Vagina (tissue), 2 donors: ENCODE measurements at regions not wholly inside any gene's neighbourhood (a gene's known extent, or its start where the extent isn't known, plus 50 kb on each side); places are given as distances from the start of the nearest gene placed in this dataset.

Source experiments
- CTCF ChIP-seq, 3 experiments: fragments of 450-650 bp in 2 of 3; fragments of 200-600 bp in 1 of 3; sonication (generic) in 1 of 3; IDR thresholded peaks; one replicate each; pipeline ENCODE4 v1.5.1; 2017 to 2019; ENCODE audit warnings: antibody characterized with exemption in 3 of 3, mild to moderate bottlenecking in 2 of 3, moderate library complexity in 2 of 3
- POLR2A ChIP-seq, 2 donors: fragments of 450-650 bp; IDR thresholded peaks; one replicate each; pipeline ENCODE4 v1.6.1; 2017; ENCODE audit warnings: antibody characterized with exemption in 2 of 2, mild to moderate bottlenecking in 2 of 2, moderate library complexity in 2 of 2
- POLR2AphosphoS5 ChIP-seq, 2 donors: sonication (generic); formaldehyde crosslinking; IDR thresholded peaks; one replicate each; pipeline ENCODE4 v1.9.0; 2017; ENCODE audit warnings: antibody characterized with exemption in 2 of 2, mild to moderate bottlenecking in 2 of 2, low read depth in 1 of 2; ENCODE audit not compliant: insufficient read depth in 1 of 2

DNA sequence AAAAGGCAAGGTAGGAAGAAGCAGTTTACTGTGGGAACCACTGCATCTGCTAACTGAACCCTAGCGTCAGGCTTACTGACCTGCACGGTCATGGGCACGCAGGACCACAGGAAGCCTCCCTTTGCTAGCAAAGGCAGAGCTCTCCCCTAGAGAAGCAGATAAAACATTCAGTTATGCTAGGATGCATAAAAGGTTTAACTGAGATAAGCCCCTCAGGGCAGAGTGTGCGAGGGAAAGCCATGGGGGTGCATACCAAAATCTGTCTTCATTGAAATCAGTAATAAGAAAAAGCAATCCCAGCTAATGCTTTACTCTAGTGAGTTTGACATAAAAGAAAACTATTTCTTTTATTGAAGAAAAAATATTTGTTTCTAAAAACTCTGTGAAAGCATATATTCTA lies 2403.7 kb upstream of the C9orf72 start:
- TF ChIP-seq CTCF (IDR thresholded peaks at IDR 0.05) (no peak), POLR2AphosphoS5 (IDR thresholded peaks at IDR 0.05; ENCODE audit: insufficient read depth in 1 of 2, low read depth in 1 of 2) (no peak), POLR2A (IDR thresholded peaks at IDR 0.05) (no peak)
